Fibroblast of lung (primary cell): ENCODE measurements at regions not wholly inside any gene's neighbourhood (a gene's known extent, or its start where the extent isn't known, plus 50 kb on each side); places are given as distances from the start of the nearest gene placed in this dataset.

Source experiments
- DNase-seq, 2 donors: peaks; one replicate each; pipeline versions ENCODE4 v3.0.0 to v3.0.0-alpha.2; 2010; ENCODE audit warnings: low read depth in 2 of 2
- H2AFZ ChIP-seq: 2 replicates; pipeline ENCODE4 v1.5.1; 2012; ENCODE audit warnings: low read length, control low read depth, inconsistent platforms
- H3K27ac ChIP-seq: 2 replicates; pipeline ENCODE4 v1.5.1; 2011; ENCODE audit warnings: low read length, control low read depth; ENCODE audit not compliant: insufficient read depth
- H3K27me3 ChIP-seq: 2 replicates; pipeline ENCODE4 v1.5.1; 2011; ENCODE audit warnings: mild to moderate bottlenecking, low read length; ENCODE audit not compliant: control insufficient read depth, insufficient read depth
- H3K36me3 ChIP-seq: 2 replicates; pipeline ENCODE4 v1.5.1; 2011; ENCODE audit warnings: low read length; ENCODE audit not compliant: control insufficient read depth, insufficient read depth
- H3K4me1 ChIP-seq: 2 replicates; pipeline ENCODE4 v1.5.1; 2011; ENCODE audit warnings: low read length; ENCODE audit not compliant: control insufficient read depth, insufficient read depth; ENCODE audit errors: extremely low read depth
- H3K4me2 ChIP-seq: 2 replicates; pipeline ENCODE4 v1.5.1; 2011; ENCODE audit warnings: low read length, control low read depth; ENCODE audit not compliant: insufficient read depth; ENCODE audit errors: extremely low read depth
- H3K4me3 ChIP-seq, 4 experiments: fragments of 200-600 bp in 1 of 4; sonication (generic) in 1 of 4; replicated peaks in 1 of 4; 2 replicates each; pipeline ENCODE4 v1.5.1; 2011 to 2016; ENCODE audit warnings: low read length in 4 of 4, low read depth in 3 of 4, mild to moderate bottlenecking in 3 of 4, control low read depth in 2 of 4, inconsistent platforms in 1 of 4, mixed read lengths in 1 of 4; ENCODE audit not compliant: insufficient read depth in 1 of 4; ENCODE audit errors: control extremely low read depth in 1 of 4
- H3K79me2 ChIP-seq: 2 replicates; pipeline ENCODE4 v1.5.1; 2012; ENCODE audit warnings: mild to moderate bottlenecking, low read length, inconsistent platforms; ENCODE audit not compliant: control insufficient read depth, insufficient read depth
- H3K9ac ChIP-seq: 2 replicates; pipeline ENCODE4 v1.5.1; 2011; ENCODE audit warnings: mild to moderate bottlenecking, low read length, control low read depth; ENCODE audit not compliant: insufficient read depth
- H3K9me3 ChIP-seq: 2 replicates; pipeline ENCODE4 v1.5.1; 2012; ENCODE audit warnings: low read depth, low read length; ENCODE audit not compliant: control insufficient read depth, insufficient read depth
- H4K20me1 ChIP-seq: 2 replicates; pipeline ENCODE4 v1.5.1; 2011; ENCODE audit warnings: low read length; ENCODE audit not compliant: control insufficient read depth, insufficient read depth; ENCODE audit errors: extremely low read depth
- CTCF ChIP-seq, 2 donors: IDR thresholded peaks in 1 of 2; conservative IDR thresholded peaks in 1 of 2; 1 replicate in 1 of 2; 2 replicates in 1 of 2; pipeline ENCODE4 v1.5.1; 2011 to 2012; ENCODE audit warnings: low read length in 2 of 2, control low read depth in 1 of 2, inconsistent platforms in 1 of 2, low read depth in 1 of 2, mild to moderate bottlenecking in 1 of 2
- EZH2 ChIP-seq: IDR thresholded peaks from 2 replicates; pipeline ENCODE4 v1.5.1; 2012; ENCODE audit warnings: low read length, control low read depth, mild to moderate bottlenecking; ENCODE audit errors: missing control alignments

GRCh38 chr13:108365255-108365654 lies 95.7 kb downstream of the TNFSF13B start:
- Histone ChIP-seq H3K4me1 (no peaks in the 10 kb centered on the region), H3K9me3 (no peaks in the 10 kb centered on the region), H2AFZ (no peak overlapping the region), H4K20me1 (no peaks in the 10 kb centered on the region), H3K4me3 (no peak overlapping the region), H3K9ac (no peak overlapping the region), H3K36me3 (no peaks in the 10 kb centered on the region), H3K27me3 (no peaks in the 10 kb centered on the region), H3K79me2 (no peaks in the 10 kb centered on the region), H3K27ac (no peak overlapping the region), H3K4me2 (no peak overlapping the region)
- no peak for DNase-seq
- TF ChIP-seq EZH2 (no peak), CTCF (conservative IDR thresholded peaks at IDR 0.05 in 1 of 2, IDR thresholded peaks at IDR 0.05 in 1 of 2; ENCODE audit: low read depth in 1 of 2, low read length in 2 of 2) (no peak)

DNA sequence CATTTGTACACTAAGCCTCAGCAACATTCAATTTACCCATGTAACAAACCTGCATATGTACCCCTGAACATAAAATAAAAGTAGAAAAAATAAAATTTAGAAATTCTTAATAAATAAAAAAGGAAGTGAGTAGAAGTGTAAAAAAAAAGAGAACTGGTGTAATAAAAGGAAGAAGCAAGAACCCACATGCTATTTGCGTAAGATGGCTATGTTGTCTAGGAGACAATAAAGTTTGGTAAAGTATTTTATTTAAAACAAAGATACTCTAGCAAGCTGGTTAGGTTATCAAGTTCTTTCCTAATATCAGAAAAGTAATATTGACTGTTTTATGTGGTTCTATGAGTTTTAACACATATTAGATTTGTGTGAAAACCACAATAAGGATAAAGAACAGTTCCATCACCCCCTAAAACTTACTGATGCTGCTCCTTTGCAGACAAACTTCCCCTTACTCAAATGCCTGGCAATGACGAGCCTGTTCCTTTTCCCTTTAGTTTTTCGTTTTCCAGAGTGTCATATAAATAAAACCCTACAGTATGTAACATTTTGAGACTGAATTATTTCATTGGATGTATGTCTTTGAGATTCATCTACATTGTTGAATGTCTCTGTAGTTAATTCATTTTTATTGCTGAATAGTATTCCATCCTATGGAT lies 98.9 kb downstream of the TNFSF13B start:
- H3K27me3 ChIP-seq = no peaks in the 10 kb centered on the region
- H4K20me1 ChIP-seq = no peaks in the 10 kb centered on the region
- TF ChIP-seq CTCF (conservative IDR thresholded peaks at IDR 0.05 in 1 of 2, IDR thresholded peaks at IDR 0.05 in 1 of 2; ENCODE audit: low read depth in 1 of 2, low read length in 2 of 2) (no peak), EZH2 (no peak)
- no peak overlapping the region for H2AFZ ChIP-seq
- no peak overlapping the region for H3K4me3 ChIP-seq
- H3K27ac ChIP-seq = no peak overlapping the region
- no peaks in the 10 kb centered on the region for H3K4me1 ChIP-seq
- H3K9ac ChIP-seq = no peak overlapping the region
- H3K9me3 ChIP-seq = no peaks in the 10 kb centered on the region
- DNase-seq = no peak
- H3K79me2 ChIP-seq = no peaks in the 10 kb centered on the region
- H3K4me2 ChIP-seq = no peak overlapping the region
- H3K36me3 ChIP-seq = no peaks in the 10 kb centered on the region

DNA sequence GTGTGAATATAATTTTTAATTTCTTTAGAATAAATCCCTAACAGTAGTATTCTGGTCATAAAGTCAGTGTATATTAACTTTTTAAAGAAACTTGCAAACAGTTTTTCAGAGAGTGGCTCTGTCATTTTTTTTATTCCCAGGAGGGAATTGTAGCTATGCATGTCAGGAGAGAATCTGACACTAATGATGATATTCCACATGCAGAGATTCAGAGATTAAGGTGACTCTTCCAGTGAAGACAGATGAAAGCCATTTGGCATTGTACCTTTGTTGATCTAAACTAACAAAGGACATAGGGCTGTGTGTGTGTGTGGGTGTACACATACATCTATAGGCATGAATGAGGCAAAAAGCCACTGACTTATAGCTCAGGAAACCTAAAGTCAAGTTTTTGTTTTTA lies 99.9 kb downstream of the TNFSF13B start:
- H3K9me3 ChIP-seq = no peaks in the 10 kb centered on the region
- H3K27ac ChIP-seq = no peak overlapping the region
- H3K4me2 ChIP-seq = no peak overlapping the region
- H3K36me3 ChIP-seq = no peaks in the 10 kb centered on the region
- no peak overlapping the region for H3K9ac ChIP-seq
- no peak for TF ChIP-seq EZH2
- TF ChIP-seq CTCF (conservative IDR thresholded peaks at IDR 0.05 in 1 of 2, IDR thresholded peaks at IDR 0.05 in 1 of 2; ENCODE audit: low read depth in 1 of 2, low read length in 2 of 2) = no peak
- H3K79me2 ChIP-seq = no peaks in the 10 kb centered on the region
- DNase-seq = no peak
- H3K4me3 ChIP-seq = no peak overlapping the region
- H3K4me1 ChIP-seq = no peaks in the 10 kb centered on the region
- H3K27me3 ChIP-seq = no peaks in the 10 kb centered on the region
- H2AFZ ChIP-seq = no peak overlapping the region
- H4K20me1 ChIP-seq = no peaks in the 10 kb centered on the region
